NCI-H128 (cell line): ENCODE measurements at regions not wholly inside any gene's neighbourhood (a gene's known extent, or its start where the extent isn't known, plus 50 kb on each side); places are given as distances from the start of the nearest gene placed in this dataset.
"Not testable (repeated sequence)": the region's sequence is repeated elsewhere in the genome, so short reads cannot be mapped to it uniquely, and the experiment has no call there.

ENCODE experiments used
- DNase-seq: peaks from one replicate; lab custom pipeline; 2025; ENCODE audit not compliant: unreplicated experiment; lab: John Stamatoyannopoulos, UW

- DNase-seq = not testable (repeated sequence)
Measured at GRCh38 chr13:73640476-73641179, 493.6 kb downstream of the KLF12 start.

GRCh38 chr13:73635166-73635787 lies 498.9 kb downstream of the KLF12 start:
- no peak for DNase-seq

- DNase-seq = no peak
Measured at GRCh38 chr13:73633817-73634460, 500.3 kb downstream of the KLF12 start.

- no peak for DNase-seq
Measured at GRCh38 chr13:73631411-73631810, 502.8 kb downstream of the KLF12 start.

GRCh38 chr13:73625562-73626339 lies 508.5 kb downstream of the KLF12 start:
- no peak for DNase-seq

GRCh38 chr13:73623281-73623680 lies 510.9 kb downstream of the KLF12 start:
- DNase-seq = no peak

- DNase-seq = no peak
Measured at GRCh38 chr13:73622381-73622780, 511.8 kb downstream of the KLF12 start.

GRCh38 chr13:73618275-73618865 lies 515.8 kb downstream of the KLF12 start:
- no peak for DNase-seq

- no peak for DNase-seq
Measured at GRCh38 chr13:73616861-73617260, 517.3 kb downstream of the KLF12 start.

- no peak for DNase-seq
Measured at GRCh38 chr13:73610799-73611592, 523.2 kb downstream of the KLF12 start.

GRCh38 chr13:73608711-73609485 lies 525.3 kb downstream of the KLF12 start:
- peak; percentile 85 for DNase-seq

- DNase-seq = peak; percentile 62
Measured at GRCh38 chr13:73608157-73608516, 526.1 kb downstream of the KLF12 start.

GRCh38 chr13:73607489-73608156 lies 526.6 kb downstream of the KLF12 start:
- peak; percentile 62 for DNase-seq

- DNase-seq = no peak
Measured at GRCh38 chr13:73603646-73604045, 530.6 kb downstream of the KLF12 start.

GRCh38 chr13:73602295-73602694 lies 531.9 kb downstream of the KLF12 start:
- no peak for DNase-seq

- DNase-seq = no peak
Measured at GRCh38 chr13:73601708-73602107, 532.5 kb downstream of the KLF12 start.

- no peak for DNase-seq
Measured at GRCh38 chr13:73599232-73600128, 534.7 kb downstream of the KLF12 start.
